ENCODE measurements at regions not wholly inside any gene's neighbourhood (a gene's known extent, or its start where the extent isn't known, plus 50 kb on each side); places are given as distances from the start of the nearest gene placed in this dataset.

GRCh38 chr10:29897999-29898716 lies 161.2 kb downstream of the JCAD start:
- Histone ChIP-seq H3K36me3 (replicated peaks in 1 of 2; ENCODE audit: control insufficient read depth in 1 of 2, insufficient read depth in 2 of 2, low read length in 2 of 2) (no peaks in the 10 kb centered on the region), H3K9me3 (replicated peaks in 1 of 2; ENCODE audit: control insufficient read depth in 1 of 2, insufficient read depth in 1 of 2, low read length in 2 of 2) (peaks cover 0 to 11% of the 10 kb centered on the region in 2 donors), H3K4me1 (ENCODE audit: control insufficient read depth in 1 of 2, insufficient read depth in 2 of 2, low read length in 2 of 2) (no peaks in the 10 kb centered on the region), H4K20me1 (ENCODE audit: insufficient read depth, low read length) (no peaks in the 10 kb centered on the region), H2AFZ (ENCODE audit: insufficient read depth, low read depth, low read length, poor library complexity, severe bottlenecking) (no peak overlapping the region), H3K79me2 (ENCODE audit: insufficient read depth, low read length) (no peaks in the 10 kb centered on the region), H3K27me3 (ENCODE audit: control insufficient read depth in 2 of 2, insufficient read depth in 2 of 2, low read length in 2 of 2) (no peaks in the 10 kb centered on the region), H3K27ac (ENCODE audit: low read depth in 1 of 2, low read length in 2 of 2) (no peak overlapping the region), H3K4me3 (replicated peaks in 1 of 3; ENCODE audit: low read depth in 2 of 3, low read length in 3 of 3) (no peak overlapping the region), H3K4me2 (replicated peaks; ENCODE audit: extremely low read depth, low read length, poor library complexity, severe bottlenecking) (no peak overlapping the region), H3K9ac (ENCODE audit: insufficient read depth, low read length, poor library complexity, severe bottlenecking) (no peak overlapping the region)
- no peak for DNase-seq
- no peak overlapping the region for H3K4me3 Mint-ChIP-seq
- no peak overlapping the region for H3K27ac Mint-ChIP-seq
- no peak for TF ChIP-seq CTCF (IDR thresholded peaks at IDR 0.05)
- peaks cover 0 to 1% (median 1%) of the 10 kb centered on the region in 3 donors for H3K27me3 Mint-ChIP-seq (ENCODE audit: low read depth in 3 of 3)
- peaks cover 0 to 11% (median 2%) of the 10 kb centered on the region in 7 donors for H3K9me3 Mint-ChIP-seq
- 92% methylated on average over 4 of the region's 6 CpGs for WGBS (ENCODE audit: insufficient coverage)
- intact Hi-C loops (cut with micrococcal nuclease): no loop called here
- H3K4me1 Mint-ChIP-seq: peaks cover 5% of the 10 kb centered on the region
- H3K36me3 Mint-ChIP-seq: no peaks in the 10 kb centered on the region

- peaks cover 0 to 7% (median 2%) of the 10 kb centered on the region in 7 donors for H3K9me3 Mint-ChIP-seq
- Histone ChIP-seq H2AFZ (ENCODE audit: insufficient read depth, low read depth, low read length, poor library complexity, severe bottlenecking) (no peak overlapping the region), H4K20me1 (ENCODE audit: insufficient read depth, low read length) (no peaks in the 10 kb centered on the region), H3K9me3 (replicated peaks in 1 of 2; ENCODE audit: control insufficient read depth in 1 of 2, insufficient read depth in 1 of 2, low read length in 2 of 2) (peaks cover 0 to 7% of the 10 kb centered on the region in 2 donors), H3K27ac (ENCODE audit: low read depth in 1 of 2, low read length in 2 of 2) (no peak overlapping the region), H3K27me3 (ENCODE audit: control insufficient read depth in 2 of 2, insufficient read depth in 2 of 2, low read length in 2 of 2) (no peaks in the 10 kb centered on the region), H3K4me1 (ENCODE audit: control insufficient read depth in 1 of 2, insufficient read depth in 2 of 2, low read length in 2 of 2) (no peaks in the 10 kb centered on the region), H3K9ac (ENCODE audit: insufficient read depth, low read length, poor library complexity, severe bottlenecking) (no peak overlapping the region), H3K4me3 (replicated peaks in 1 of 3; ENCODE audit: low read depth in 2 of 3, low read length in 3 of 3) (no peak overlapping the region), H3K4me2 (replicated peaks; ENCODE audit: extremely low read depth, low read length, poor library complexity, severe bottlenecking) (no peak overlapping the region), H3K79me2 (ENCODE audit: insufficient read depth, low read length) (no peaks in the 10 kb centered on the region), H3K36me3 (replicated peaks in 1 of 2; ENCODE audit: control insufficient read depth in 1 of 2, insufficient read depth in 2 of 2, low read length in 2 of 2) (no peaks in the 10 kb centered on the region)
- peaks cover 0 to 1% (median 1%) of the 10 kb centered on the region in 3 donors for H3K27me3 Mint-ChIP-seq (ENCODE audit: low read depth in 3 of 3)
- no peak for TF ChIP-seq CTCF (IDR thresholded peaks at IDR 0.05)
- H3K27ac Mint-ChIP-seq: no peak overlapping the region
- intact Hi-C loops (cut with micrococcal nuclease): no loop called here
- no peaks in the 10 kb centered on the region for H3K36me3 Mint-ChIP-seq
- no peaks in the 10 kb centered on the region for H3K4me1 Mint-ChIP-seq
- no peak for DNase-seq
- H3K4me3 Mint-ChIP-seq: no peak overlapping the region
- WGBS (ENCODE audit: insufficient coverage): no CpG with 5 or more reads among the region's 3 CpGs
Measured at GRCh38 chr10:29897430-29897829, 162.0 kb downstream of the JCAD start.

All from CD14-positive monocyte (primary cell).